ENCODE measurements at regions not wholly inside any gene's neighbourhood (a gene's known extent, or its start where the extent isn't known, plus 50 kb on each side); places are given as distances from the start of the nearest gene placed in this dataset.

DNA sequence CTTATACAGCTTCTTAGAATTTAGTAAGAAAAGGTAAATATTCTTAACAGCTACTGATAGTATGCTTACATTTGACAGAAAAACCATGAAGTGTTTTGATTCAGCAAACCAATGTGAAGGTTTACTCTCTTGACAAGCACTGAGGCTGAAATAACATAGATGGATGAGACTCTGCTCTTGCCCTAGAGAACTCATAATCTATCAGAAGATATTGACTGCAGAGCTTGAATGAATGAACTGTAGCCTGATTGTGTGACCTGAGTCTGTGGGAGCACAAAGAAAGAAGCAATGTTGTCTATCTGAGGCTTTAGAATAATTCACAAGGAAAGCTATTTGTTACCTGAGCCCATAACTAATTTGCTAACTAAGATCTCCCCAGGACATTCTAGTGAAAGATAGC lies 1235.3 kb downstream of the OLFM4 start:
- TF ChIP-seq, protein P1, sequence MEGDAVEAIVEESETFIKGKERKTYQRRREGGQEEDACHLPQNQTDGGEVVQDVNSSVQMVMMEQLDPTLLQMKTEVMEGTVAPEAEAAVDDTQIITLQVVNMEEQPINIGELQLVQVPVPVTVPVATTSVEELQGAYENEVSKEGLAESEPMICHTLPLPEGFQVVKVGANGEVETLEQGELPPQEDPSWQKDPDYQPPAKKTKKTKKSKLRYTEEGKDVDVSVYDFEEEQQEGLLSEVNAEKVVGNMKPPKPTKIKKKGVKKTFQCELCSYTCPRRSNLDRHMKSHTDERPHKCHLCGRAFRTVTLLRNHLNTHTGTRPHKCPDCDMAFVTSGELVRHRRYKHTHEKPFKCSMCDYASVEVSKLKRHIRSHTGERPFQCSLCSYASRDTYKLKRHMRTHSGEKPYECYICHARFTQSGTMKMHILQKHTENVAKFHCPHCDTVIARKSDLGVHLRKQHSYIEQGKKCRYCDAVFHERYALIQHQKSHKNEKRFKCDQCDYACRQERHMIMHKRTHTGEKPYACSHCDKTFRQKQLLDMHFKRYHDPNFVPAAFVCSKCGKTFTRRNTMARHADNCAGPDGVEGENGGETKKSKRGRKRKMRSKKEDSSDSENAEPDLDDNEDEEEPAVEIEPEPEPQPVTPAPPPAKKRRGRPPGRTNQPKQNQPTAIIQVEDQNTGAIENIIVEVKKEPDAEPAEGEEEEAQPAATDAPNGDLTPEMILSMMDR (conservative IDR thresholded peaks at IDR 0.05; ENCODE audit: low read depth, low read length), result no peak
- TF ChIP-seq EZH2 (IDR thresholded peaks at IDR 0.05; ENCODE audit: low read length, unreplicated experiment) (no peak), EZH2phosphoT487 (IDR thresholded peaks at IDR 0.05; ENCODE audit: borderline replicate concordance, low read length) (no peak)

All from PC-3 (cell line).